ENCODE measurements at regions not wholly inside any gene's neighbourhood (a gene's known extent, or its start where the extent isn't known, plus 50 kb on each side); places are given as distances from the start of the nearest gene placed in this dataset.

- Histone ChIP-seq H3K4me1 (ENCODE audit: control insufficient read depth in 2 of 3, insufficient read depth in 2 of 3, low read depth in 1 of 3, low read length in 3 of 3) (no peaks in the 10 kb centered on the region), H3K36me3 (ENCODE audit: control insufficient read depth in 2 of 3, insufficient read depth in 3 of 3, low read length in 3 of 3) (no peaks in the 10 kb centered on the region), H3K4me3 (ENCODE audit: low read length in 3 of 3) (no peak overlapping the region), H3K27ac (ENCODE audit: low read depth in 2 of 2, low read length in 2 of 2) (no peak overlapping the region), H3K9me3 (ENCODE audit: control insufficient read depth in 2 of 3, insufficient read depth in 1 of 3, low read length in 3 of 3) (peaks cover 0 to 3% (median 0%) of the 10 kb centered on the region in 3 donors), H3K27me3 (ENCODE audit: control insufficient read depth, insufficient read depth, low read length) (no peaks in the 10 kb centered on the region), H3K9ac (ENCODE audit: low read length in 3 of 3) (no peak overlapping the region)
- FAIRE-seq (no peak), DNase-seq (peak in 1 of 5 donors; percentile 7)
- TF ChIP-seq CTCF (IDR thresholded peaks at IDR 0.05; ENCODE audit: borderline replicate concordance, extremely low read depth, insufficient read depth): no peak
- intact Hi-C loops (cut with DNase I): no loop called here
Measured at GRCh38 chr4:34281826-34282225, 1962.5 kb downstream of the ARAP2 start.

- Histone ChIP-seq H3K36me3 (ENCODE audit: control insufficient read depth in 2 of 3, insufficient read depth in 3 of 3, low read length in 3 of 3) (no peaks in the 10 kb centered on the region), H3K9me3 (ENCODE audit: control insufficient read depth in 2 of 3, insufficient read depth in 1 of 3, low read length in 3 of 3) (no peaks in the 10 kb centered on the region), H3K27me3 (ENCODE audit: control insufficient read depth, insufficient read depth, low read length) (no peaks in the 10 kb centered on the region), H3K27ac (ENCODE audit: low read depth in 2 of 2, low read length in 2 of 2) (no peak overlapping the region), H3K4me1 (ENCODE audit: control insufficient read depth in 2 of 3, insufficient read depth in 2 of 3, low read depth in 1 of 3, low read length in 3 of 3) (no peaks in the 10 kb centered on the region), H3K9ac (ENCODE audit: low read length in 3 of 3) (no peak overlapping the region), H3K4me3 (ENCODE audit: low read length in 3 of 3) (no peak overlapping the region)
- intact Hi-C loops (cut with DNase I): no loop called here
- DNase-seq (no peak), FAIRE-seq (no peak)
- no peak for TF ChIP-seq CTCF (IDR thresholded peaks at IDR 0.05; ENCODE audit: borderline replicate concordance, extremely low read depth, insufficient read depth)
Measured at GRCh38 chr4:34289489-34289888, 1954.8 kb downstream of the ARAP2 start.

- Histone ChIP-seq H3K9me3 (ENCODE audit: control insufficient read depth in 2 of 3, insufficient read depth in 1 of 3, low read length in 3 of 3) (no peaks in the 10 kb centered on the region), H3K27me3 (ENCODE audit: control insufficient read depth, insufficient read depth, low read length) (no peaks in the 10 kb centered on the region), H3K9ac (ENCODE audit: low read length in 3 of 3) (no peak overlapping the region), H3K4me3 (ENCODE audit: low read length in 3 of 3) (no peak overlapping the region), H3K4me1 (ENCODE audit: control insufficient read depth in 2 of 3, insufficient read depth in 2 of 3, low read depth in 1 of 3, low read length in 3 of 3) (no peaks in the 10 kb centered on the region), H3K36me3 (ENCODE audit: control insufficient read depth in 2 of 3, insufficient read depth in 3 of 3, low read length in 3 of 3) (no peaks in the 10 kb centered on the region), H3K27ac (ENCODE audit: low read depth in 2 of 2, low read length in 2 of 2) (no peak overlapping the region)
- intact Hi-C loops (cut with DNase I): no loop called here
- FAIRE-seq (no peak), DNase-seq (no peak)
- no peak for TF ChIP-seq CTCF (IDR thresholded peaks at IDR 0.05; ENCODE audit: borderline replicate concordance, extremely low read depth, insufficient read depth)
Measured at GRCh38 chr4:34289962-34290361, 1954.4 kb downstream of the ARAP2 start.

GRCh38 chr4:34293459-34293858 lies 1950.9 kb downstream of the ARAP2 start:
- no peaks in the 10 kb centered on the region for H3K27me3 ChIP-seq (ENCODE audit: control insufficient read depth, insufficient read depth, low read length)
- intact Hi-C loops (cut with DNase I): no loop called here
- no peak overlapping the region for H3K27ac ChIP-seq (ENCODE audit: low read depth in 2 of 2, low read length in 2 of 2)
- no peaks in the 10 kb centered on the region for H3K9me3 ChIP-seq (ENCODE audit: control insufficient read depth in 2 of 3, insufficient read depth in 1 of 3, low read length in 3 of 3)
- DNase-seq: no peak
- no peak overlapping the region for H3K9ac ChIP-seq (ENCODE audit: low read length in 3 of 3)
- FAIRE-seq: no peak
- no peaks in the 10 kb centered on the region for H3K4me1 ChIP-seq (ENCODE audit: control insufficient read depth in 2 of 3, insufficient read depth in 2 of 3, low read depth in 1 of 3, low read length in 3 of 3)
- H3K36me3 ChIP-seq (ENCODE audit: control insufficient read depth in 2 of 3, insufficient read depth in 3 of 3, low read length in 3 of 3): no peaks in the 10 kb centered on the region
- H3K4me3 ChIP-seq (ENCODE audit: low read length in 3 of 3): no peak overlapping the region
- TF ChIP-seq CTCF (IDR thresholded peaks at IDR 0.05; ENCODE audit: borderline replicate concordance, extremely low read depth, insufficient read depth): no peak

Measured in kidney (tissue), 13 donors.